ENCODE measurements at regions not wholly inside any gene's neighbourhood (a gene's known extent, or its start where the extent isn't known, plus 50 kb on each side); places are given as distances from the start of the nearest gene placed in this dataset.

DNA sequence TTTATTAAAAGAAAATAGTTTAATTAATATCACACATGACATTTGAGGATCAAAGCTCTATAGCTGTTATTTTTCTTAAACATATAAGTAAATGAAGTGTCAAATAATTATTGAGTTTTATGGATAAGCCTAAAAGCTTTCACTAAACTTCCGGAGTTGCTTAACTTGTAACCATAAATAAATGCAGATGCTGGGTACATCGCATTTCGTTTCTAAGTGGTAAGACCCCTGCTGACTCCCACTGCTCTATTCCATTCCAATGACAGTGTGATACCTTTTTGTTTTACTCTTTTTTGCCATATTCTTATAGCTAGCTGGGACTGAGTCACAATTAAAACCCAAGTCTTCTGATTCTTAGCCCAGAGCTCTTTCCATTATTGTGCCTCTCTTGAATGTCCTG lies 411.1 kb downstream of the SOX2 start:
- no peak for DNase-seq
- Histone ChIP-seq H3K27me3 (replicated peaks) (no peaks in the 10 kb centered on the region), H3K4me3 (ENCODE audit: low read depth, low read length) (no peak overlapping the region), H3K36me3 (replicated peaks) (no peaks in the 10 kb centered on the region), H3K27ac (no peak overlapping the region)
- in situ Hi-C loops (cut with HindIII; ENCODE audit: low pct_ligation_motif_present, low sequenced_read_pairs), result no loop called here
- TF ChIP-seq, protein P1, sequence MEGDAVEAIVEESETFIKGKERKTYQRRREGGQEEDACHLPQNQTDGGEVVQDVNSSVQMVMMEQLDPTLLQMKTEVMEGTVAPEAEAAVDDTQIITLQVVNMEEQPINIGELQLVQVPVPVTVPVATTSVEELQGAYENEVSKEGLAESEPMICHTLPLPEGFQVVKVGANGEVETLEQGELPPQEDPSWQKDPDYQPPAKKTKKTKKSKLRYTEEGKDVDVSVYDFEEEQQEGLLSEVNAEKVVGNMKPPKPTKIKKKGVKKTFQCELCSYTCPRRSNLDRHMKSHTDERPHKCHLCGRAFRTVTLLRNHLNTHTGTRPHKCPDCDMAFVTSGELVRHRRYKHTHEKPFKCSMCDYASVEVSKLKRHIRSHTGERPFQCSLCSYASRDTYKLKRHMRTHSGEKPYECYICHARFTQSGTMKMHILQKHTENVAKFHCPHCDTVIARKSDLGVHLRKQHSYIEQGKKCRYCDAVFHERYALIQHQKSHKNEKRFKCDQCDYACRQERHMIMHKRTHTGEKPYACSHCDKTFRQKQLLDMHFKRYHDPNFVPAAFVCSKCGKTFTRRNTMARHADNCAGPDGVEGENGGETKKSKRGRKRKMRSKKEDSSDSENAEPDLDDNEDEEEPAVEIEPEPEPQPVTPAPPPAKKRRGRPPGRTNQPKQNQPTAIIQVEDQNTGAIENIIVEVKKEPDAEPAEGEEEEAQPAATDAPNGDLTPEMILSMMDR (IDR thresholded peaks at IDR 0.05; ENCODE audit: low read depth, low read length, missing control alignments), result no peak

DNA sequence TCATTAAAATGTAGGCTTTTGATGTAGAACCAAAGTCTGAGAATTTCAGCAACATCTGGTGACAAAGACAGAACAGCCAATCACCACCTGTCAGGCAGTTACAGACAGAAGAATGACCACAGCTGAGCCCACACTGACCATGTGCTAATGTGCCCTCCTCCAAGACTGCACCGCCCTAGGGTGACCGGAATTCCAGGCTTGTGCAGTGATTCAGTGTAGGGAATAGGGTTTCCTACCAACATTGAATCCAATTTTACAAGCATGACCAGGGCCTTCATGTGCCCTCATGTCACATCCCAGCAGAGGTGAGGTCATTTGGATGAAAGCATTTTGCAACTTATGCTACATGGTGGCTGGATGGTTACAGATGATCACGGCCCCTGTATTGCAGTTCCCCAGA lies 412.5 kb downstream of the SOX2 start:
- TF ChIP-seq, protein P1 (IDR thresholded peaks at IDR 0.05; ENCODE audit: low read depth, low read length, missing control alignments), result no peak
- H3K4me3 ChIP-seq (ENCODE audit: low read depth, low read length), result no peak overlapping the region
- DNase-seq, result no peak
- H3K27ac ChIP-seq, result no peak overlapping the region
- H3K27me3 ChIP-seq (replicated peaks), result no peaks in the 10 kb centered on the region
- no peaks in the 10 kb centered on the region for H3K36me3 ChIP-seq (replicated peaks)
- in situ Hi-C loops (cut with HindIII; ENCODE audit: low pct_ligation_motif_present, low sequenced_read_pairs), result no loop called here

DNA sequence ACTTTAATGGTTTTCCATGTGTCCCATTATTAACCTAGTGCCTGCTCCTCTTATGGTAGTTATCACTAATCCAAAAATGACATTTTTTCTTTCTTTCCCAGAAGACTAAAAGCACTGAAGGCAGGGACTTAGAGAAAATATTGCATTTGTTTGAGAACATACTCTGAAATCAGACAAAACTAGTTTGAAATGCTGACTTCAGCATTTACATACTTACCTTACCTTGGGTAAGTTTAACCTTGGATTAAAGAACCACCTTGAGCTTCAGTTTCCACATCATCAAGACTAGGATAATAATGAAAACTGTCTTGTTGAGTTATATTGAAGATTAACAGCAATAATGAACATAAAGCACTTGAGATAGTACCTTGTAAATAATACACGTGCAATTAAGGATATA lies 413.0 kb downstream of the SOX2 start:
- TF ChIP-seq, protein P1 (IDR thresholded peaks at IDR 0.05; ENCODE audit: low read depth, low read length, missing control alignments), result no peak
- in situ Hi-C loops (cut with HindIII; ENCODE audit: low pct_ligation_motif_present, low sequenced_read_pairs), result no loop called here

DNA sequence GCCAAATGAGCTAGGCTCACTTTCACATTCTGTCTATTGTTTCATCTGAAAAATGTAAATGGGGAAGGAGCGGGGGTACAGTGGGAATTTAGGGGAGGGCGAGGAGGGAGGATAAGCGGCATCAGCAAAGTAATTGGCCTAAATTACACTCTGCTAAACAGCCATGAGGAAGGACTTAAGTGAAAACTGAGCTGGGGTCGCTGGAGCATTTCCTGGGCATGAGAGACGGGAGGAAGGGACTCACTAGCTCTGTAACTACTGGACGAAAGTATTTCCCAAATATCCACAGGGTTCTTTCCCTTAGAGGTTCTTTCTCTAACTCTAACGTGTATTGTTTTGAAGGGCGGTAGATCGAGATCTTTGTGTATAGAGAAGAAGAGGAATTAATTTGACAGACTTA lies 418.0 kb downstream of the SOX2 start:
- Histone ChIP-seq H3K27me3 (replicated peaks) (no peaks in the 10 kb centered on the region), H3K4me3 (ENCODE audit: low read depth, low read length) (no peak overlapping the region), H3K27ac (no peak overlapping the region), H3K36me3 (replicated peaks) (no peaks in the 10 kb centered on the region)
- no peak for DNase-seq
- TF ChIP-seq, protein P1 (IDR thresholded peaks at IDR 0.05; ENCODE audit: low read depth, low read length, missing control alignments), result no peak
- in situ Hi-C loops (cut with HindIII; ENCODE audit: low pct_ligation_motif_present, low sequenced_read_pairs), result no loop called here

More for the DNA sequence above, 413.0 kb downstream of the SOX2 start:
- Histone ChIP-seq H3K27ac (no peak overlapping the region), H3K27me3 (replicated peaks) (no peaks in the 10 kb centered on the region), H3K36me3 (replicated peaks) (no peaks in the 10 kb centered on the region), H3K4me3 (ENCODE audit: low read depth, low read length) (no peak overlapping the region)
- DNase-seq, result no peak

GRCh38 chr3:182133752-182134151 lies 422.0 kb downstream of the SOX2 start:
- Histone ChIP-seq H3K36me3 (replicated peaks) (no peaks in the 10 kb centered on the region), H3K4me3 (ENCODE audit: low read depth, low read length) (no peak overlapping the region), H3K27ac (no peak overlapping the region), H3K27me3 (replicated peaks) (no peaks in the 10 kb centered on the region)
- DNase-seq, result no peak
- in situ Hi-C loops (cut with HindIII; ENCODE audit: low pct_ligation_motif_present, low sequenced_read_pairs), result no loop called here
- TF ChIP-seq, protein P1 (IDR thresholded peaks at IDR 0.05; ENCODE audit: low read depth, low read length, missing control alignments), result no peak

- Histone ChIP-seq H3K36me3 (replicated peaks) (no peaks in the 10 kb centered on the region), H3K4me3 (ENCODE audit: low read depth, low read length) (no peak overlapping the region), H3K27ac (no peak overlapping the region), H3K27me3 (replicated peaks) (no peaks in the 10 kb centered on the region)
- in situ Hi-C loops (cut with HindIII; ENCODE audit: low pct_ligation_motif_present, low sequenced_read_pairs), result no loop called here
- DNase-seq, result no peak
- TF ChIP-seq, protein P1 (IDR thresholded peaks at IDR 0.05; ENCODE audit: low read depth, low read length, missing control alignments), result no peak
Measured at GRCh38 chr3:182135056-182135455, 423.3 kb downstream of the SOX2 start.
